SK-N-SH treated with all-trans-retinoic acid at 6 μM for 48 hours (cell line): ENCODE measurements at regions not wholly inside any gene's neighbourhood (a gene's known extent, or its start where the extent isn't known, plus 50 kb on each side); places are given as distances from the start of the nearest gene placed in this dataset.

Experiments used
- ATAC-seq: fragments of 200-7000 bp; cut with Tn5 transposase; 3 replicates; pipeline ENCODE4 v1.9.1; 2020; ENCODE audit warnings: mild to moderate bottlenecking, moderate library complexity
- ARNTL ChIP-seq: fragments of 450-650 bp; formaldehyde crosslinking; IDR thresholded peaks from 2 replicates; pipeline ENCODE4 v1.5.0; 2020; ENCODE audit warnings: low read depth, mild to moderate bottlenecking, moderate library complexity, borderline replicate concordance
- BACH2 ChIP-seq: fragments of 250-450 bp; sonication (Bioruptor Pico); IDR thresholded peaks from 2 replicates; pipeline ENCODE4 v1.9.0; 2021; ENCODE audit warnings: mild to moderate bottlenecking, borderline replicate concordance
- CSDC2 ChIP-seq: fragments of 250-450 bp; sonication (Bioruptor Pico); IDR thresholded peaks from 2 replicates; pipeline ENCODE4 v1.5.0; 2020; ENCODE audit warnings: mild to moderate bottlenecking, moderate library complexity
- CSRNP3 ChIP-seq: fragments of 250-450 bp; sonication (Bioruptor Pico); IDR thresholded peaks from 2 replicates; pipeline ENCODE4 v1.5.1; 2021; ENCODE audit warnings: mild to moderate bottlenecking, moderate library complexity
- ESRRG ChIP-seq: fragments of 250-450 bp; sonication (Bioruptor Pico); IDR thresholded peaks from 2 replicates; pipeline ENCODE4 v1.6.1; 2021; ENCODE audit warnings: mild to moderate bottlenecking
- GLIS3 ChIP-seq: fragments of 250-450 bp; sonication (Bioruptor Pico); IDR thresholded peaks from 2 replicates; pipeline ENCODE4 v1.5.0; 2020; ENCODE audit warnings: mild to moderate bottlenecking, moderate library complexity
- ISL1 ChIP-seq: fragments of 250-450 bp; sonication (Bioruptor Pico); IDR thresholded peaks from 2 replicates; pipeline ENCODE4 v2.1.2; 2022; ENCODE audit warnings: mild to moderate bottlenecking, moderate library complexity
- OSR1 ChIP-seq: fragments of 250-450 bp; sonication (Bioruptor Pico); IDR thresholded peaks from 2 replicates; pipeline ENCODE4 v1.8.0; 2022; ENCODE audit warnings: moderate library complexity, mild to moderate bottlenecking, inconsistent platforms
- PATZ1 ChIP-seq: fragments of 250-450 bp; sonication (Bioruptor Pico); IDR thresholded peaks from 2 replicates; pipeline ENCODE4 v1.8.0; 2020; ENCODE audit warnings: mild to moderate bottlenecking, moderate library complexity, borderline replicate concordance
- POU6F1 ChIP-seq: fragments of 250-450 bp; sonication (Bioruptor Pico); IDR thresholded peaks from 2 replicates; pipeline ENCODE4 v1.8.0; 2021; ENCODE audit warnings: low read depth, mild to moderate bottlenecking, moderate library complexity, borderline replicate concordance
- RARB ChIP-seq: fragments of 250-450 bp; sonication (Bioruptor Pico); IDR thresholded peaks from 2 replicates; pipeline ENCODE4 v1.8.0; 2021; ENCODE audit warnings: mild to moderate bottlenecking, moderate library complexity
- SNAI2 ChIP-seq: fragments of 250-450 bp; sonication (Bioruptor Pico); IDR thresholded peaks from 2 replicates; pipeline ENCODE4 v1.5.0; 2020; ENCODE audit warnings: mild to moderate bottlenecking, moderate library complexity
- TCF4 ChIP-seq: fragments of 250-450 bp; sonication (Bioruptor Pico); IDR thresholded peaks from 2 replicates; pipeline ENCODE4 v1.8.0; 2021; ENCODE audit warnings: mild to moderate bottlenecking, moderate library complexity, borderline replicate concordance
- TOX ChIP-seq: fragments of 250-450 bp; sonication (Bioruptor Pico); IDR thresholded peaks from 2 replicates; pipeline ENCODE4 v1.8.0; 2021; ENCODE audit warnings: mild to moderate bottlenecking, moderate library complexity, borderline replicate concordance
- ZC3H10 ChIP-seq: fragments of 250-450 bp; sonication (Bioruptor Pico); IDR thresholded peaks from 2 replicates; pipeline ENCODE4 v1.5.1; 2021; ENCODE audit warnings: mild to moderate bottlenecking, moderate library complexity
- ZFP3 ChIP-seq: fragments of 250-450 bp; sonication (Bioruptor Pico); IDR thresholded peaks from 2 replicates; pipeline ENCODE4 v1.5.0; 2020; ENCODE audit warnings: mild to moderate bottlenecking, moderate library complexity
- ZFP30 ChIP-seq: fragments of 450-650 bp; formaldehyde crosslinking; IDR thresholded peaks from 2 replicates; pipeline ENCODE4 v1.5.0; 2022; ENCODE audit warnings: mild to moderate bottlenecking, moderate library complexity
- ZNF565 ChIP-seq: fragments of 450-650 bp; formaldehyde crosslinking; conservative IDR thresholded peaks from 2 replicates; pipeline ENCODE4 v1.5.0; 2020; ENCODE audit warnings: low read depth, mild to moderate bottlenecking, moderate library complexity
- ZNF70 ChIP-seq: fragments of 450-650 bp; formaldehyde crosslinking; IDR thresholded peaks from 2 replicates; pipeline ENCODE4 v1.5.0; 2020; ENCODE audit warnings: mild to moderate bottlenecking, moderate library complexity
- ZNF8 ChIP-seq: fragments of 450-650 bp; formaldehyde crosslinking; IDR thresholded peaks from 2 replicates; pipeline ENCODE4 v1.5.0; 2020; ENCODE audit warnings: mild to moderate bottlenecking, moderate library complexity
- TF ChIP-seq, protein P1 (sequence below): fragments of 250-450 bp; sonication (Bioruptor Pico); IDR thresholded peaks from 2 replicates; pipeline ENCODE4 v1.5.0; 2020; ENCODE audit warnings: mild to moderate bottlenecking, moderate library complexity

- TF ChIP-seq ISL1 (no peak), CSDC2 (CRISPR knock-in tag) (no peak), ZC3H10 (no peak), ZFP30 (CRISPR knock-in tag) (no peak), SNAI2 (CRISPR knock-in tag) (no peak), ZNF70 (CRISPR knock-in tag) (no peak), PATZ1 (CRISPR knock-in tag) (no peak), CSRNP3 (CRISPR knock-in tag) (no peak), TOX (CRISPR knock-in tag) (no peak), ESRRG (CRISPR knock-in tag) (no peak), OSR1 (CRISPR knock-in tag) (no peak), ZNF8 (no peak), ZFP3 (CRISPR knock-in tag) (no peak), ZNF565 (CRISPR knock-in tag) (no peak), RARB (CRISPR knock-in tag) (no peak), ARNTL (CRISPR knock-in tag) (no peak), POU6F1 (CRISPR knock-in tag) (no peak)
- TF ChIP-seq, protein P1, sequence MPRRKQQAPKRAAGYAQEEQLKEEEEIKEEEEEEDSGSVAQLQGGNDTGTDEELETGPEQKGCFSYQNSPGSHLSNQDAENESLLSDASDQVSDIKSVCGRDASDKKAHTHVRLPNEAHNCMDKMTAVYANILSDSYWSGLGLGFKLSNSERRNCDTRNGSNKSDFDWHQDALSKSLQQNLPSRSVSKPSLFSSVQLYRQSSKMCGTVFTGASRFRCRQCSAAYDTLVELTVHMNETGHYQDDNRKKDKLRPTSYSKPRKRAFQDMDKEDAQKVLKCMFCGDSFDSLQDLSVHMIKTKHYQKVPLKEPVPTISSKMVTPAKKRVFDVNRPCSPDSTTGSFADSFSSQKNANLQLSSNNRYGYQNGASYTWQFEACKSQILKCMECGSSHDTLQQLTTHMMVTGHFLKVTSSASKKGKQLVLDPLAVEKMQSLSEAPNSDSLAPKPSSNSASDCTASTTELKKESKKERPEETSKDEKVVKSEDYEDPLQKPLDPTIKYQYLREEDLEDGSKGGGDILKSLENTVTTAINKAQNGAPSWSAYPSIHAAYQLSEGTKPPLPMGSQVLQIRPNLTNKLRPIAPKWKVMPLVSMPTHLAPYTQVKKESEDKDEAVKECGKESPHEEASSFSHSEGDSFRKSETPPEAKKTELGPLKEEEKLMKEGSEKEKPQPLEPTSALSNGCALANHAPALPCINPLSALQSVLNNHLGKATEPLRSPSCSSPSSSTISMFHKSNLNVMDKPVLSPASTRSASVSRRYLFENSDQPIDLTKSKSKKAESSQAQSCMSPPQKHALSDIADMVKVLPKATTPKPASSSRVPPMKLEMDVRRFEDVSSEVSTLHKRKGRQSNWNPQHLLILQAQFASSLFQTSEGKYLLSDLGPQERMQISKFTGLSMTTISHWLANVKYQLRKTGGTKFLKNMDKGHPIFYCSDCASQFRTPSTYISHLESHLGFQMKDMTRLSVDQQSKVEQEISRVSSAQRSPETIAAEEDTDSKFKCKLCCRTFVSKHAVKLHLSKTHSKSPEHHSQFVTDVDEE, result no peak
- TF ChIP-seq, all 23 proteins: peak for 0
- ATAC-seq, result no peak
Observed at GRCh38 chr9:96183751-96184150, 118.2 kb downstream of the HSD17B3 start.

DNA sequence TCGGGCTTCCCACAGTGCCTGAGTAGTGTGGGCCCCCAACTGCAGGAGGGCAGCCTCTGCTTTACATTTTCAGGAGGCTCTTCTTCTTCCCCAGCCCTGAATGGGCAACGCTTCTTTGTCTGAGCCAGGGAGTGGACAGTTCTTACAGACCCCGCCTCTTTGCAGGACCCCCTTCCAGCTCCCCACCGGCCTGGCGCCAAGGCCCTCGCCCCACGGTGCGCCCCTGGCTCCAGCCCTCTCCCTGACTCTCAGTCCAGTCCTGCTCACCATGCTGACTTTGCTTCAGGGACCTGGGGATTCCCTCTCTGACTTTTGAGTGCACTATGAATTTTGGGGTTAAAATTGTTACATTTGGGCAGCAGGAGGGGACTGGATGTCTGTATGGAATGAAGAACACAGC is 123.8 kb downstream of the HSD17B3 start:
- TF ChIP-seq GLIS3 (no peak), CSDC2 (CRISPR knock-in tag) (no peak), TCF4 (CRISPR knock-in tag) (no peak), TOX (CRISPR knock-in tag) (no peak), POU6F1 (CRISPR knock-in tag) (no peak), ZNF565 (CRISPR knock-in tag) (no peak), BACH2 (CRISPR knock-in tag) (no peak), PATZ1 (CRISPR knock-in tag) (no peak), ZFP3 (CRISPR knock-in tag) (no peak)
- TF ChIP-seq, protein P1, result no peak
- ATAC-seq, result no peak
